H1 (cell line): ENCODE measurements at regions not wholly inside any gene's neighbourhood (a gene's known extent, or its start where the extent isn't known, plus 50 kb on each side); places are given as distances from the start of the nearest gene placed in this dataset.
A peak's percentile ranks its signal among the peaks of the same experiment; 100 is the strongest.

Experiments
- CTCF ChIA-PET: fragments of 300-600 bp; sonication (Branson Sonifier 250); formaldehyde crosslinking; loops from one replicate; lab custom pipeline; 2021; ENCODE audit not compliant: partially characterized antibody; lab: Charles Lee
- POLR2A ChIA-PET: fragments of 300-600 bp; sonication (Branson Sonifier 250); formaldehyde crosslinking; loops from one replicate; lab custom pipeline; 2021; ENCODE audit warnings: inconsistent platforms; ENCODE audit not compliant: partially characterized antibody; lab: Charles Lee
- DNase-seq, 2 experiments: peaks; one replicate each; pipeline versions ENCODE4 v3.0.0 to v3.0.0-alpha.2; 2010 to 2022; ENCODE audit warnings: low spot score in 2 of 2, low read depth in 1 of 2, mixed read lengths in 1 of 2
- FAIRE-seq: peaks from 2 replicates; lab custom pipeline; 2011; peaks lifted over from hg19 to GRCh38; lab: Jason Lieb, UNC
- H2AFZ ChIP-seq: 2 replicates; pipeline ENCODE4 v1.8.1; 2012; ENCODE audit warnings: low read length, inconsistent platforms
- H2AK5ac ChIP-seq: 2 replicates; pipeline ENCODE4 v1.6.1; 2013; ENCODE audit warnings: low read depth, low read length
- H2BK120ac ChIP-seq: replicated peaks from 2 replicates; pipeline ENCODE3; 2013; ENCODE audit warnings: low read depth, low read length, inconsistent platforms
- H2BK12ac ChIP-seq: 2 replicates; pipeline ENCODE4 v1.6.1; 2013; ENCODE audit warnings: low read depth, low read length
- H2BK15ac ChIP-seq: 2 replicates; pipeline ENCODE4 v1.6.1; 2013; ENCODE audit warnings: low read length
- H2BK20ac ChIP-seq: 2 replicates; pipeline ENCODE4 v1.6.1; 2013; ENCODE audit warnings: low read length
- H2BK5ac ChIP-seq: 2 replicates; pipeline ENCODE4 v1.6.1; 2013; ENCODE audit warnings: low read depth, low read length
- H3K14ac ChIP-seq: 2 replicates; pipeline ENCODE4 v1.6.1; 2013; ENCODE audit warnings: inconsistent platforms; ENCODE audit not compliant: insufficient read length
- H3K18ac ChIP-seq: 2 replicates; pipeline ENCODE4 v1.6.1; 2013; ENCODE audit warnings: low read length; ENCODE audit errors: extremely low read depth
- H3K23ac ChIP-seq: 2 replicates; pipeline ENCODE4 v1.6.1; 2013; ENCODE audit warnings: inconsistent platforms; ENCODE audit not compliant: insufficient read length
- H3K23me2 ChIP-seq: 2 replicates; pipeline ENCODE4 v1.6.1; 2013; ENCODE audit warnings: low read depth, low read length
- H3K27ac ChIP-seq: 2 replicates; pipeline ENCODE4 v1.6.1; 2011; ENCODE audit warnings: low read depth, low read length, inconsistent platforms
- H3K27me3 ChIP-seq, 4 experiments: replicated peaks in 1 of 4; 1 replicate in 1 of 4; 2 replicates in 3 of 4; pipeline versions ENCODE4 v1.6.1 to v1.8.1; 2011 to 2013; ENCODE audit warnings: low read length in 3 of 4, mild to moderate bottlenecking in 3 of 4, inconsistent platforms in 2 of 4, mixed read lengths in 2 of 4, moderate library complexity in 1 of 4; ENCODE audit not compliant: control insufficient read depth in 3 of 4, insufficient read depth in 3 of 4; ENCODE audit errors: extremely low read depth in 1 of 4
- H3K36me3 ChIP-seq, 4 experiments: 2 replicates each; pipeline versions ENCODE4 v1.6.1 to v1.8.1; 2011 to 2013; ENCODE audit warnings: mild to moderate bottlenecking in 4 of 4, low read length in 3 of 4, moderate library complexity in 2 of 4, control low read depth in 1 of 4, inconsistent platforms in 1 of 4; ENCODE audit not compliant: insufficient read depth in 4 of 4, control insufficient read depth in 2 of 4
- H3K4ac ChIP-seq: replicated peaks from 2 replicates; pipeline ENCODE3; 2013; ENCODE audit warnings: low read length, low read depth, mixed read lengths, inconsistent platforms; ENCODE audit not compliant: insufficient read length
- H3K4me1 ChIP-seq, 4 experiments: replicated peaks in 1 of 4; 1 replicate in 1 of 4; 2 replicates in 3 of 4; pipeline versions ENCODE4 v1.6.1 to v1.8.1; 2011 to 2013; ENCODE audit warnings: low read length in 3 of 4, inconsistent platforms in 2 of 4, mixed read lengths in 1 of 4; ENCODE audit not compliant: insufficient read depth in 4 of 4, control insufficient read depth in 3 of 4
- H3K4me2 ChIP-seq, 2 experiments: 2 replicates each; pipeline versions ENCODE4 v1.6.1 to v1.8.1; 2011 to 2013; ENCODE audit warnings: low read depth in 2 of 2, low read length in 2 of 2, control low read depth in 1 of 2, inconsistent platforms in 1 of 2, mild to moderate bottlenecking in 1 of 2; ENCODE audit not compliant: insufficient read depth in 1 of 2
- H3K4me3 ChIP-seq, 4 experiments: fragments of 200-600, 300-600 bp in 1 of 4; sonication (generic), shearing (Covaris generic), sonication (Bioruptor Twin) in 1 of 4; 2 replicates each; pipeline versions ENCODE4 v1.5.1 to v1.8.1; 2011 to 2016; ENCODE audit warnings: low read length in 4 of 4, low read depth in 3 of 4, control low read depth in 2 of 4, inconsistent platforms in 2 of 4, mild to moderate bottlenecking in 2 of 4, mixed read lengths in 1 of 4, moderate library complexity in 1 of 4; ENCODE audit not compliant: insufficient read depth in 2 of 4; ENCODE audit errors: extremely low read depth in 1 of 4
- H3K56ac ChIP-seq: replicated peaks from 2 replicates; pipeline ENCODE3; 2013; ENCODE audit warnings: low read depth, mild to moderate bottlenecking, mixed read lengths, low read length, inconsistent platforms; ENCODE audit not compliant: insufficient read length
- H3K79me1 ChIP-seq: 2 replicates; pipeline ENCODE4 v1.6.1; 2013; ENCODE audit warnings: low read depth, low read length, control low read depth
- H3K79me2 ChIP-seq, 2 experiments: 2 replicates each; pipeline versions ENCODE4 v1.6.1 to v1.8.1; 2012 to 2013; ENCODE audit warnings: low read length in 2 of 2, mild to moderate bottlenecking in 2 of 2, inconsistent platforms in 1 of 2; ENCODE audit not compliant: insufficient read depth in 2 of 2, control insufficient read depth in 1 of 2
- H3K9ac ChIP-seq, 4 experiments: replicated peaks in 1 of 4; 1 replicate in 1 of 4; 2 replicates in 3 of 4; pipeline versions ENCODE4 v1.6.1 to v1.8.1; 2011 to 2013; ENCODE audit warnings: low read depth in 3 of 4, low read length in 3 of 4, control low read depth in 2 of 4, mild to moderate bottlenecking in 2 of 4, moderate library complexity in 2 of 4, inconsistent platforms in 1 of 4; ENCODE audit errors: extremely low read depth in 1 of 4
- H3K9me3 ChIP-seq, 2 experiments: 2 replicates each; pipeline versions ENCODE4 v1.6.1 to v1.8.1; 2012 to 2013; ENCODE audit warnings: mild to moderate bottlenecking in 2 of 2, moderate library complexity in 2 of 2, control low read depth in 1 of 2, inconsistent platforms in 1 of 2, low read depth in 1 of 2, low read length in 1 of 2, mixed read lengths in 1 of 2; ENCODE audit not compliant: insufficient read depth in 2 of 2
- H4K20me1 ChIP-seq, 2 experiments: replicated peaks in 1 of 2; 2 replicates each; pipeline versions ENCODE3 to v1.8.1; 2011 to 2013; ENCODE audit warnings: inconsistent platforms in 2 of 2, low read length in 2 of 2, mild to moderate bottlenecking in 1 of 2; ENCODE audit not compliant: insufficient read depth in 2 of 2, control insufficient read depth in 1 of 2
- H4K5ac ChIP-seq: 2 replicates; pipeline ENCODE4 v1.6.1; 2013; ENCODE audit warnings: low read length, low read depth, mixed read lengths, inconsistent platforms; ENCODE audit not compliant: insufficient read length
- H4K8ac ChIP-seq: 2 replicates; pipeline ENCODE4 v1.8.0; 2013; ENCODE audit warnings: mild to moderate bottlenecking, moderate library complexity, low read length, inconsistent platforms; ENCODE audit not compliant: insufficient read depth; ENCODE audit errors: extremely low read depth
- H4K91ac ChIP-seq: replicated peaks from 2 replicates; pipeline ENCODE3; 2013; ENCODE audit warnings: low read length, mixed read lengths, inconsistent platforms; ENCODE audit not compliant: insufficient read length
- ATF2 ChIP-seq: IDR thresholded peaks from 2 replicates; pipeline ENCODE4 v1.6.1; 2012; ENCODE audit warnings: low read length, inconsistent platforms
- ATF3 ChIP-seq: IDR thresholded peaks from 2 replicates; pipeline ENCODE4 v1.6.1; 2011; ENCODE audit warnings: low read depth, mild to moderate bottlenecking, low read length; ENCODE audit not compliant: insufficient read depth
- CHD1 ChIP-seq: IDR thresholded peaks from 2 replicates; pipeline ENCODE4 v1.6.1; 2012; ENCODE audit warnings: low read depth, low read length, improper control_type of control experiment
- CTCF ChIP-seq, 3 experiments: IDR thresholded peaks; 1 replicate in 2 of 3; 2 replicates in 1 of 3; pipeline versions ENCODE4 v1.5.1 to v1.6.1; 2011; ENCODE audit warnings: low read length in 3 of 3, mild to moderate bottlenecking in 3 of 3, inconsistent platforms in 2 of 3, low read depth in 1 of 3, moderate library complexity in 1 of 3; ENCODE audit not compliant: insufficient read depth in 1 of 3; ENCODE audit errors: control extremely low read depth in 1 of 3
- KDM4A ChIP-seq: IDR thresholded peaks from one replicate; pipeline ENCODE4 v1.7.1; 2012; ENCODE audit warnings: low read depth, mild to moderate bottlenecking, moderate library complexity, low read length, inconsistent platforms; ENCODE audit not compliant: severe bottlenecking
- RFX5 ChIP-seq: IDR thresholded peaks from 2 replicates; pipeline ENCODE4 v1.6.1; 2011; ENCODE audit warnings: low read depth, low read length, improper control_type of control experiment, borderline replicate concordance
- SP1 ChIP-seq: IDR thresholded peaks from 2 replicates; pipeline ENCODE4 v1.6.1; 2011; ENCODE audit warnings: low read depth, low read length
- TAF1 ChIP-seq: IDR thresholded peaks from 2 replicates; pipeline ENCODE4 v1.6.1; 2011; ENCODE audit warnings: mild to moderate bottlenecking, low read depth, low read length
- YY1 ChIP-seq: IDR thresholded peaks from 2 replicates; pipeline ENCODE4 v1.6.1; 2011; ENCODE audit warnings: low read depth, mild to moderate bottlenecking, low read length

- no peak overlapping the region for H2AK5ac ChIP-seq
- CTCF ChIA-PET, result no interaction called here
Measured at GRCh38 chr16:60788631-60789030, 1247.6 kb downstream of the CDH8 start.

More at GRCh38 chr16:60788631-60789030, 1247.6 kb downstream of the CDH8 start:
- H3K9me3 ChIP-seq, result no peaks in the 10 kb centered on the region
- H3K23ac ChIP-seq, result no peak overlapping the region
- H4K91ac ChIP-seq, result no peak overlapping the region
- H4K20me1 ChIP-seq, result no peaks in the 10 kb centered on the region
- no peaks in the 10 kb centered on the region for H3K79me1 ChIP-seq
- H3K27ac ChIP-seq, result no peak overlapping the region
- H3K4me3 ChIP-seq, result no peak overlapping the region
- H3K4me2 ChIP-seq, result no peak overlapping the region
- POLR2A ChIA-PET, result no interaction called here
- H2BK5ac ChIP-seq, result no peak overlapping the region
- peak overlapping the region; percentile 95; the same call in 1 of the 2 replicates for H2AFZ ChIP-seq
- no peak overlapping the region for H3K18ac ChIP-seq
- H3K79me2 ChIP-seq, result no peaks in the 10 kb centered on the region
- no peak overlapping the region for H3K9ac ChIP-seq
- TF ChIP-seq ATF2 (no peak), CTCF (IDR thresholded peaks at IDR 0.05; ENCODE audit: control extremely low read depth in 1 of 3, insufficient read depth in 1 of 3, low read depth in 1 of 3, low read length in 3 of 3) (no peak), ATF3 (no peak), CHD1 (no peak), SP1 (0 out of 2 replicates have a peak, but pooled peaks have one; percentile 42), KDM4A (no peak), TAF1 (no peak), RFX5 (no peak), YY1 (no peak)
- FAIRE-seq (peak; percentile 7), DNase-seq (no peak)
- H2BK15ac ChIP-seq, result no peak overlapping the region
- no peak overlapping the region for H2BK20ac ChIP-seq
- H3K4me1 ChIP-seq, result no peaks in the 10 kb centered on the region
- no peak overlapping the region for H4K5ac ChIP-seq
- no peak overlapping the region for H3K56ac ChIP-seq
- no peaks in the 10 kb centered on the region for H3K27me3 ChIP-seq
- no peak overlapping the region for H3K14ac ChIP-seq
- no peak overlapping the region for H2BK12ac ChIP-seq
- no peak overlapping the region for H2BK120ac ChIP-seq
- no peak overlapping the region for H3K4ac ChIP-seq
- no peaks in the 10 kb centered on the region for H3K23me2 ChIP-seq
- no peaks in the 10 kb centered on the region for H3K36me3 ChIP-seq
- H4K8ac ChIP-seq, result no peak overlapping the region
